22Rv1 (cell line): ENCODE measurements at regions not wholly inside any gene's neighbourhood (a gene's known extent, or its start where the extent isn't known, plus 50 kb on each side); places are given as distances from the start of the nearest gene placed in this dataset.
"Not testable (repeated sequence)": the region's sequence is repeated elsewhere in the genome, so short reads cannot be mapped to it uniquely, and the experiment has no call there.

Experiments
- H3K27ac ChIP-seq: fragments of 450-650 bp; 2 replicates; pipeline ENCODE4 v1.5.1; 2017
- CTCF ChIP-seq: fragments of 450-650 bp; IDR thresholded peaks from 2 replicates; pipeline ENCODE4 v1.5.1; 2017; ENCODE audit warnings: mild to moderate bottlenecking
- ZFX ChIP-seq: fragments of 450-650 bp; IDR thresholded peaks from 2 replicates; pipeline ENCODE4 v1.6.1; 2017; ENCODE audit warnings: antibody characterized with exemption, borderline replicate concordance

- H3K27ac ChIP-seq, result no peak overlapping the region
- TF ChIP-seq CTCF (no peak), ZFX (no peak)
Measured at GRCh38 chr2:147156970-147157369, 687.9 kb upstream of the ACVR2A start.

GRCh38 chr2:147150241-147150635 lies 694.6 kb upstream of the ACVR2A start:
- TF ChIP-seq CTCF, result no peak
- TF ChIP-seq ZFX, result no peak
- no peak overlapping the region for H3K27ac ChIP-seq

GRCh38 chr2:147149575-147150240 lies 695.1 kb upstream of the ACVR2A start:
- TF ChIP-seq CTCF (no peak), ZFX (no peak)
- H3K27ac ChIP-seq, result no peak overlapping the region

GRCh38 chr2:147147802-147148201 lies 697.0 kb upstream of the ACVR2A start:
- TF ChIP-seq ZFX, result no peak
- TF ChIP-seq CTCF, result no peak
- no peak overlapping the region for H3K27ac ChIP-seq

GRCh38 chr2:147141930-147142329 lies 702.9 kb upstream of the ACVR2A start:
- no peak overlapping the region for H3K27ac ChIP-seq
- no peak for TF ChIP-seq CTCF
- no peak for TF ChIP-seq ZFX

- H3K27ac ChIP-seq, result not testable (repeated sequence)
Measured at GRCh38 chr2:147139732-147140131, 705.1 kb upstream of the ACVR2A start.

- no peak overlapping the region for H3K27ac ChIP-seq
Measured at GRCh38 chr2:147137711-147138110, 707.1 kb upstream of the ACVR2A start.

More at GRCh38 chr2:147137711-147138110, 707.1 kb upstream of the ACVR2A start:
- TF ChIP-seq ZFX, result no peak
- no peak for TF ChIP-seq CTCF
